Mammary epithelial cell (primary cell): ENCODE measurements at regions not wholly inside any gene's neighbourhood (a gene's known extent, or its start where the extent isn't known, plus 50 kb on each side); places are given as distances from the start of the nearest gene placed in this dataset.

Experiments used
- EZH2 ChIP-seq: IDR thresholded peaks from 2 replicates; pipeline ENCODE4 v1.6.1; 2012; ENCODE audit warnings: low read length, inconsistent platforms, borderline replicate concordance
- TF ChIP-seq, protein P1 (sequence below), 2 donors: IDR thresholded peaks in 1 of 2; conservative IDR thresholded peaks in 1 of 2; 2 replicates each; pipeline ENCODE4 v1.5.1; 2011 to 2012; ENCODE audit warnings: inconsistent platforms in 2 of 2, low read length in 2 of 2, mild to moderate bottlenecking in 2 of 2, control low read depth in 1 of 2, low read depth in 1 of 2; ENCODE audit not compliant: insufficient read depth in 1 of 2; ENCODE audit errors: extremely low read depth in 1 of 2

DNA sequence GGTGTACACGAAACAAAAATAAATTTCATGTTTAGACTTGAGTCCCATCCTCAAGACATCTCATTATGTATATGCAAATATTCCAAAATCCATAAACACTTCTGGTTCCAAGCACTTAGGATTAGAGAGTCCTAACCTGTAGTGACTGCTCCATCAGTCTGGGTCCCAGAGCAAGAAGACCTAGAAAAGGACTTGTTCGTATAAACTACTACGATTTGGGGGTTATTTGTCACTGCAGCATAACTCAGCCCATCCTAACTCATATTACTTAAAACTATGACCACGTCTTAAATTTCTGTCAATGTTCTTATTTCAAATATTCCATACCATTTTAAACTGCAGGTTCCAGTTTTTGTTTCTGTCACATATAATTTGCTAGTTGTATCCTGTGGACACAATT, 463.0 kb downstream of the AGTPBP1 start:
- TF ChIP-seq EZH2 = no peak
- TF ChIP-seq, protein P1, sequence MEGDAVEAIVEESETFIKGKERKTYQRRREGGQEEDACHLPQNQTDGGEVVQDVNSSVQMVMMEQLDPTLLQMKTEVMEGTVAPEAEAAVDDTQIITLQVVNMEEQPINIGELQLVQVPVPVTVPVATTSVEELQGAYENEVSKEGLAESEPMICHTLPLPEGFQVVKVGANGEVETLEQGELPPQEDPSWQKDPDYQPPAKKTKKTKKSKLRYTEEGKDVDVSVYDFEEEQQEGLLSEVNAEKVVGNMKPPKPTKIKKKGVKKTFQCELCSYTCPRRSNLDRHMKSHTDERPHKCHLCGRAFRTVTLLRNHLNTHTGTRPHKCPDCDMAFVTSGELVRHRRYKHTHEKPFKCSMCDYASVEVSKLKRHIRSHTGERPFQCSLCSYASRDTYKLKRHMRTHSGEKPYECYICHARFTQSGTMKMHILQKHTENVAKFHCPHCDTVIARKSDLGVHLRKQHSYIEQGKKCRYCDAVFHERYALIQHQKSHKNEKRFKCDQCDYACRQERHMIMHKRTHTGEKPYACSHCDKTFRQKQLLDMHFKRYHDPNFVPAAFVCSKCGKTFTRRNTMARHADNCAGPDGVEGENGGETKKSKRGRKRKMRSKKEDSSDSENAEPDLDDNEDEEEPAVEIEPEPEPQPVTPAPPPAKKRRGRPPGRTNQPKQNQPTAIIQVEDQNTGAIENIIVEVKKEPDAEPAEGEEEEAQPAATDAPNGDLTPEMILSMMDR (conservative IDR thresholded peaks at IDR 0.05 in 1 of 2, IDR thresholded peaks at IDR 0.05 in 1 of 2; ENCODE audit: extremely low read depth in 1 of 2, insufficient read depth in 1 of 2, low read depth in 1 of 2, low read length in 2 of 2) = no peak
